Right lobe of liver (tissue), 6 donors: ENCODE measurements at regions not wholly inside any gene's neighbourhood (a gene's known extent, or its start where the extent isn't known, plus 50 kb on each side); places are given as distances from the start of the nearest gene placed in this dataset.

Source experiments
- ATAC-seq, 4 donors: fragments of 200-7000 bp; cut with Tn5 transposase; one replicate each; pipeline ENCODE4 v1.9.1; 2020; ENCODE audit warnings: mild to moderate bottlenecking in 4 of 4, moderate library complexity in 4 of 4
- DNase-seq, 3 donors: peaks; one replicate each; pipeline ENCODE4 v3.0.0-alpha.2; 2020
- H3K27ac ChIP-seq, 3 donors: fragments of 200-600 bp; one replicate each; pipeline ENCODE4 v1.8.0; 2022
- H3K27me3 ChIP-seq, 2 donors: fragments of 200-600 bp; one replicate each; pipeline ENCODE4 v1.8.0; 2022
- H3K36me3 ChIP-seq, 4 donors: fragments of 200-600 bp; sonication (generic) in 1 of 4; one replicate each; pipeline versions ENCODE4 v1.5.1 to v1.8.0; 2017 to 2022; ENCODE audit warnings: control low read depth in 1 of 4
- H3K4me1 ChIP-seq, 4 donors: fragments of 200-600 bp; sonication (generic) in 1 of 4; one replicate each; pipeline versions ENCODE4 v1.5.1 to v1.8.0; 2017 to 2022; ENCODE audit warnings: control low read depth in 1 of 4
- H3K4me3 ChIP-seq, 3 donors: fragments of 200-600 bp; one replicate each; pipeline ENCODE4 v1.8.0; 2022
- H3K9me3 ChIP-seq, 4 donors: fragments of 200-600 bp; sonication (generic) in 1 of 4; one replicate each; pipeline versions ENCODE4 v1.5.1 to v1.8.0; 2017 to 2022; ENCODE audit warnings: control low read depth in 1 of 4
- POLR2A ChIP-seq: fragments of 450-650 bp; IDR thresholded peaks from one replicate; pipeline ENCODE4 v1.6.1; 2017; ENCODE audit warnings: antibody characterized with exemption, mild to moderate bottlenecking
- WGBS: methylation state at CpG from one replicate; pipeline ENCODE4 v1.1.6; 2018; ENCODE audit warnings: low coverage, low lambda C conversion rate; ENCODE audit not compliant: insufficient coverage; ENCODE audit errors: missing lambda C conversion rate; 5-methylcytosine and 5-hydroxymethylcytosine counted together
- intact Hi-C, 2 donors: fragments of 100-400 bp; cut with DNase I; formaldehyde crosslinking; loops; one replicate each; pipeline versions ENCODE4 v1.11.2 to v1.14.1; 2022
- TF ChIP-seq, protein P1 (sequence below), 4 donors: fragments of 200-600 bp in 3 of 4; fragments of 450-650 bp in 1 of 4; IDR thresholded peaks; one replicate each; pipeline versions ENCODE4 v1.5.1 to v1.8.0; 2016 to 2022; ENCODE audit warnings: antibody characterized with exemption in 4 of 4, mild to moderate bottlenecking in 2 of 4
- donor health status: DM: no; HTN: yes; CAD: no.
- donor health status: DM: no; HTN: no; CAD: no.
- donor health status: DM: no; HTN: no; CAD: no.
- donor health status: DM: no; HTN: yes; CAD: no.
- donor health status: DM: no; HTN: yes; CAD: no.

DNA sequence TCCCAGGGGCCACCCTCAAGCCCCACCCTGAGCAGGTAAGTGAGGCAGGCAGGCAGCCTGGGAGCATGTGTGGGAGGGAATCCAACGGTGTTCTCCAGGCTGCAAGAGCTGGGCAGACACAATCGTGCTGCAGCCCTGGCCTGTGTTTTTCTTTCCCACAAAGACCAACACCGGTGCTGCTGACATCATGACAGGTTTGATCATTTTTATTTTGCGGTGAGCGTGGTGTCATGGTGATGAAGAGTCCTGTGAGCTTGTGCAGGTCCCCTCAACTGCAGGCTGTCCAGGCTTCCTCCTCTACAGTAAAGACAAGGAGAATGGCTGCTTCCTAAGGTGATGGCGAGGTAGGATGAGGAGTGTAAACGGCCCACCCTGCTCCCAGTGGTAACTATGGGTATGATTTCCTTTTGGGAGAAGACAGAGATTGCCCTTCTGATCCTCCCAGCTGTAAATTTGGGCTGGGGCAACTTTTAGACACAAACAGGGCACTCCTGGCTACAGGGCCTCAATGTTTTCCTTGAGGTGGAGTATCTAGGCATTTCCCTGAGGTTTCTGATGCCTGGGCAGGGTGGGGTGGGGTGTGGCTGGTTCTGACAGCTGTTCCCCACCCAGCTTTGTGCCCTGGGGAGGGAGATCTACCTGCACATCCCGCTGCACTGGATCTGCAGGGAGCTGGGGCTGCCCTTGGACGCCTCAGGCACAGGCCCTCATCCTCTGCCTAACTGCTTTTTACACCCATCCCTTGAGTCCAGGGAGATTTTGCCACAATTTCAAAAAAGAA, 109.1 kb downstream of the VCPKMT start:
- no peak for ATAC-seq
- H3K36me3 ChIP-seq: no peaks in the 10 kb centered on the region
- 78% methylated on average over 5 of the region's 9 CpGs for WGBS
- no peak overlapping the region for H3K4me3 ChIP-seq
- no peak overlapping the region for H3K27ac ChIP-seq
- DNase-seq: no peak
- TF ChIP-seq, protein P1, sequence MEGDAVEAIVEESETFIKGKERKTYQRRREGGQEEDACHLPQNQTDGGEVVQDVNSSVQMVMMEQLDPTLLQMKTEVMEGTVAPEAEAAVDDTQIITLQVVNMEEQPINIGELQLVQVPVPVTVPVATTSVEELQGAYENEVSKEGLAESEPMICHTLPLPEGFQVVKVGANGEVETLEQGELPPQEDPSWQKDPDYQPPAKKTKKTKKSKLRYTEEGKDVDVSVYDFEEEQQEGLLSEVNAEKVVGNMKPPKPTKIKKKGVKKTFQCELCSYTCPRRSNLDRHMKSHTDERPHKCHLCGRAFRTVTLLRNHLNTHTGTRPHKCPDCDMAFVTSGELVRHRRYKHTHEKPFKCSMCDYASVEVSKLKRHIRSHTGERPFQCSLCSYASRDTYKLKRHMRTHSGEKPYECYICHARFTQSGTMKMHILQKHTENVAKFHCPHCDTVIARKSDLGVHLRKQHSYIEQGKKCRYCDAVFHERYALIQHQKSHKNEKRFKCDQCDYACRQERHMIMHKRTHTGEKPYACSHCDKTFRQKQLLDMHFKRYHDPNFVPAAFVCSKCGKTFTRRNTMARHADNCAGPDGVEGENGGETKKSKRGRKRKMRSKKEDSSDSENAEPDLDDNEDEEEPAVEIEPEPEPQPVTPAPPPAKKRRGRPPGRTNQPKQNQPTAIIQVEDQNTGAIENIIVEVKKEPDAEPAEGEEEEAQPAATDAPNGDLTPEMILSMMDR (IDR thresholded peaks at IDR 0.05): no peak
- TF ChIP-seq POLR2A: no peak
- H3K27me3 ChIP-seq: no peaks in the 10 kb centered on the region
- intact Hi-C loops: no loop called here
- H3K4me1 ChIP-seq: peaks cover 0 to 15% (median 6%) of the 10 kb centered on the region in 4 donors
- no peaks in the 10 kb centered on the region for H3K9me3 ChIP-seq

DNA sequence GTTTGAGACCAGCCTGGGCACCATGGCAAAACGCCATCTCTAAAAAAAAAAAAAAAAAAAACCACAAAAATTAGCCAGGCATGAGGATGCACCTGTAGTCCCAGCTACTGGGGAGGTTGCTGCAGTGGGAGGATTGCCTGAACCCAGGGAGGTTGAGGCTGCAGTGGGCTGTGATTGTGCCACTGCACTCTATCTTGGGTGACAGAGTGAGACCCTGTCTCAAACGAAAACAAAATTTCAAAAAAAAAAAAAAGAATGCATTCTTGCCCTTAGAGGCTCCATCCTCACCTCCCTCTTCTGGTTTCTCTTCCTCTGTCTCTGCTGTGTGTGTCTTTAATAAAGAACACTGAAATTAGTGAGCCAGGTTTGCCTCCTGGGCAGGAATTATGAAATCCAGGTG, 107.8 kb downstream of the VCPKMT start:
- no peak for DNase-seq
- WGBS: 63% methylated on average over 2 of the region's 2 CpGs
- no peaks in the 10 kb centered on the region for H3K36me3 ChIP-seq
- intact Hi-C loops: no loop called here
- TF ChIP-seq, protein P1 (IDR thresholded peaks at IDR 0.05): no peak
- peak in 1 of 4 donors; percentile 19 for ATAC-seq
- no peak overlapping the region for H3K4me3 ChIP-seq
- H3K9me3 ChIP-seq: no peaks in the 10 kb centered on the region
- peaks cover 0 to 8% (median 3%) of the 10 kb centered on the region in 4 donors for H3K4me1 ChIP-seq
- no peak overlapping the region for H3K27ac ChIP-seq
- no peaks in the 10 kb centered on the region for H3K27me3 ChIP-seq

DNA sequence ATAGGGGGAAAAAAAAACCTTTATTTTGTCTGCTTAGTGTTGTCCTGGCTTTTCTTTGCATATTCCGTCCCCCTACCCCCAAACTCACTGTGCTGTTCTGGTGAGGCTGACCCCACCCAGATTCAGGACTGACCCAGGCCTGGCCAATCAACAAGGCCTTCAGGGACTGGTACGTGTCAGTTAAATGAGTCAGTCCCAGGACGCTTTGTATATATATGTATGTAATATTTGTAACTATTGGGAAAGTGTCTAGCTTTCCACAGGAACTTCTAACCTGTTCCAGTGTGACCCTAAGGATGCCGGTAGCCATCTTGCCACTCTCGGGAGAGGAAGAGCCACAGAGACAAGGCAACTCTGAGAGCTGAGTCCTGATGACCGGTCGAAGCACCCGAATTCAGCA, 107.4 kb downstream of the VCPKMT start:
- no peak for TF ChIP-seq POLR2A
- TF ChIP-seq, protein P1 (IDR thresholded peaks at IDR 0.05): no peak
- intact Hi-C loops: no loop called here
- H3K36me3 ChIP-seq: no peaks in the 10 kb centered on the region
- H3K4me1 ChIP-seq: peaks cover 0 to 6% (median 2%) of the 10 kb centered on the region in 4 donors
- WGBS: 59% methylated on average over 2 of the region's 8 CpGs
- ATAC-seq (no peak), DNase-seq (no peak)
- no peak overlapping the region for H3K4me3 ChIP-seq
- no peaks in the 10 kb centered on the region for H3K27me3 ChIP-seq
- no peaks in the 10 kb centered on the region for H3K9me3 ChIP-seq
- no peak overlapping the region for H3K27ac ChIP-seq

DNA sequence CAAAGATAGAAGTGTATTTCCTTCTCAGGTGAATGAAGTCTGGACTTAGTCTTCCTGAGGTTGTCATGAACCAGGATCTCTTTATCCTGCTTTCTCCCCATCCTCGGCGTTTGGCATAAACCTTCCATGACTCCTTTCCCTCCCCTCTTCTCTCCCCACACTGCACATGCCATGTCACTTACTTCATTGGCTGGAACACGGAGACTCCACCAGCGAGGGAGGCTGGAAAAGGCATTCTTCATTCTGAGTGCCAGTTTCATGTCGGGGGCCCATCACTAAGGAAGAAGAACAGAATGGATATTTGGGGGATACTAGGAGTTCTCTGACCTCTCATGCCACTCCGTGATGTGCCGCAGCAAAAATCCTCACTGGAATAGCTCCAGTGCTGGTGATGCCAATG, 105.6 kb downstream of the VCPKMT start:
- Histone ChIP-seq H3K9me3 (no peaks in the 10 kb centered on the region), H3K4me1 (no peaks in the 10 kb centered on the region), H3K27ac (no peak overlapping the region), H3K27me3 (no peaks in the 10 kb centered on the region), H3K4me3 (no peak overlapping the region), H3K36me3 (no peaks in the 10 kb centered on the region)
- intact Hi-C loops: no loop called here
- WGBS: 90% methylated on average over 7 of the region's 7 CpGs
- TF ChIP-seq POLR2A: no peak
- TF ChIP-seq, protein P1 (IDR thresholded peaks at IDR 0.05): no peak
- DNase-seq (no peak), ATAC-seq (no peak)
